Liver (tissue), 3 donors: ENCODE measurements at regions not wholly inside any gene's neighbourhood (a gene's known extent, or its start where the extent isn't known, plus 50 kb on each side); places are given as distances from the start of the nearest gene placed in this dataset.

Source experiments
- ATF3 ChIP-seq: IDR thresholded peaks from 2 replicates; pipeline ENCODE4 v1.6.1; 2016; ENCODE audit warnings: antibody characterized with exemption
- CTCF ChIP-seq: fragments of 150-350 bp; IDR thresholded peaks from 2 replicates; pipeline ENCODE4 v1.5.1; 2017; ENCODE audit warnings: improper control_type of control experiment, low read depth, low read length; ENCODE audit not compliant: missing input control
- FOXA1 ChIP-seq: IDR thresholded peaks from 2 replicates; pipeline ENCODE4 v1.6.1; 2016; ENCODE audit warnings: antibody characterized with exemption
- RAD21 ChIP-seq, 2 donors: IDR thresholded peaks; 2 replicates each; pipeline ENCODE4 v1.6.1; 2016; ENCODE audit warnings: antibody characterized with exemption in 2 of 2, mild to moderate bottlenecking in 2 of 2
- RXRA ChIP-seq, 2 donors: IDR thresholded peaks; 2 replicates each; pipeline ENCODE4 v1.6.1; 2017 to 2018; ENCODE audit warnings: antibody characterized with exemption in 2 of 2, mild to moderate bottlenecking in 1 of 2
- SP1 ChIP-seq: IDR thresholded peaks from 2 replicates; pipeline ENCODE4 v1.6.1; 2018; ENCODE audit warnings: antibody characterized with exemption, mild to moderate bottlenecking
- TAF1 ChIP-seq: conservative IDR thresholded peaks from 2 replicates; pipeline ENCODE4 v1.6.1; 2016; ENCODE audit warnings: antibody characterized with exemption, mild to moderate bottlenecking
- YY1 ChIP-seq: IDR thresholded peaks from 2 replicates; pipeline ENCODE4 v1.6.1; 2016; ENCODE audit warnings: antibody characterized with exemption, mild to moderate bottlenecking
- TF ChIP-seq, protein P1 (sequence below): IDR thresholded peaks from 2 replicates; pipeline ENCODE4 v1.6.1; 2016; ENCODE audit warnings: antibody characterized with exemption
- donor health status: healthy.
- donor health status: healthy.

DNA sequence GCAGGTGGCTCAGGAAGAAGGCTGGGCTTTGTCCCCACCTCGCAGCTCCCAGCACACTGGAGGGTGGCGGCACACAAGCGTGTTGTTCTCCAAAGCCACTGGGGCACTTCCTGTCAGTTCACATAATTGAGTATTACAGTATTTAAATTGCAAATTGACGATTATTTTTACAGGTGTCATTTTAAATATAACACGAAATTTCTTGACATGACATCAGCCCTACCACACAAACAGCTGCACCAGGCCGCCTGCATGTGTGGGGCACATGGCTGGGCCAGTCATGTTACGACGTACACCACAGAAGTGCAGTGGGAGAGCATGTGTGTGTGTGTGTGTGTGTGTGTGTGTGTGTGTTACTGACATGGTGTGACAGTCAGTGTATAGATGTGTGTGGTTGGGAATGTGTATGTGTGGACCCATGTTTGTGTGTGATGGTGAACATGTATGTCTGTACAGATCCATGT lies 155.6 kb downstream of the TTC32 start:
- TF ChIP-seq YY1 (no peak), ATF3 (no peak), CTCF (no peak), FOXA1 (no peak), RAD21 (IDR thresholded peaks at IDR 0.05) (no peak), TAF1 (no peak), SP1 (no peak), RXRA (IDR thresholded peaks at IDR 0.05) (no peak)
- TF ChIP-seq, protein P1, sequence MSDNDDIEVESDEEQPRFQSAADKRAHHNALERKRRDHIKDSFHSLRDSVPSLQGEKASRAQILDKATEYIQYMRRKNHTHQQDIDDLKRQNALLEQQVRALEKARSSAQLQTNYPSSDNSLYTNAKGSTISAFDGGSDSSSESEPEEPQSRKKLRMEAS: no peak
